K562 (cell line): ENCODE measurements at regions not wholly inside any gene's neighbourhood (a gene's known extent, or its start where the extent isn't known, plus 50 kb on each side); places are given as distances from the start of the nearest gene placed in this dataset.

Experiments used
- C11orf30 ChIP-seq: fragments of 450-650 bp; IDR thresholded peaks from 2 replicates; pipeline ENCODE4 v1.6.1; 2016; ENCODE audit warnings: low read depth, mild to moderate bottlenecking
- FOXP4 ChIP-seq: sonication (generic); formaldehyde crosslinking; IDR thresholded peaks from 2 replicates; pipeline ENCODE4 v1.8.0; 2022; ENCODE audit warnings: mild to moderate bottlenecking, missing genetic modification reagents, borderline replicate concordance
- HMGXB4 ChIP-seq: sonication (generic); formaldehyde crosslinking; IDR thresholded peaks from 2 replicates; pipeline ENCODE4 v1.8.1; 2023; ENCODE audit warnings: mild to moderate bottlenecking, missing genetic modification reagents
- MAFF ChIP-seq: IDR thresholded peaks from 2 replicates; pipeline ENCODE4 v1.6.1; 2012; ENCODE audit warnings: low read length, improper control_type of control experiment
- MAFG ChIP-seq: fragments of 450-650 bp; conservative IDR thresholded peaks from 2 replicates; pipeline ENCODE4 v1.6.1; 2016; ENCODE audit warnings: missing genetic modification characterization, missing compliant biosample characterization
- NFE2 ChIP-seq: IDR thresholded peaks from 2 replicates; pipeline ENCODE4 v1.6.1; 2014; ENCODE audit warnings: antibody characterized with exemption, low read depth
- ZNF143 ChIP-seq: sonication (generic); formaldehyde crosslinking; IDR thresholded peaks from 2 replicates; pipeline ENCODE4 v1.9.0; 2022; ENCODE audit warnings: mild to moderate bottlenecking, missing genetic modification reagents
- ZNF431 ChIP-seq: sonication (generic); formaldehyde crosslinking; IDR thresholded peaks from 2 replicates; pipeline ENCODE4 v1.8.0; 2022; ENCODE audit warnings: mild to moderate bottlenecking, missing genetic modification reagents
- ZNF518B ChIP-seq: fragments of 250-450 bp; sonication (Bioruptor Pico); IDR thresholded peaks from 2 replicates; pipeline ENCODE4 v1.5.0; 2021; ENCODE audit warnings: mild to moderate bottlenecking, moderate library complexity

GRCh38 chr13:31930901-31931522, 100.6 kb upstream of the FRY start (continued):
- TF ChIP-seq HMGXB4 (CRISPR knock-in tag) (no peak), FOXP4 (no peak), ZNF518B (CRISPR knock-in tag) (no peak), MAFF (peak; percentile 56; the same call in 1 of the 2 replicates), ZNF143 (CRISPR knock-in tag) (no peak), NFE2 (peak; percentile 78), MAFG (tag) (peak; percentile 78), C11orf30 (peak; percentile 77; the same call in 1 of the 2 replicates), ZNF431 (CRISPR knock-in tag) (no peak)
